Activated naive CD8-positive, alpha-beta T cell treated with anti-CD3 and anti-CD28 coated beads, Interleukin-2, amount 10 ng/mL, durations not matched to agents 7 days and 5 days (primary cell): ENCODE measurements at regions not wholly inside any gene's neighbourhood (a gene's known extent, or its start where the extent isn't known, plus 50 kb on each side); places are given as distances from the start of the nearest gene placed in this dataset.

Experiments
- ATAC-seq: fragments of 150-1000 bp; cut with Tn5 transposase; one replicate; pipeline ENCODE4 v1.10.0; 2021; ENCODE audit warnings: low read depth, moderate library complexity
- POLR2A ChIA-PET: fragments of 350-600 bp; sonication (Branson Sonifier 250); formaldehyde crosslinking; loops from one replicate; lab custom pipeline; 2021; ENCODE audit warnings: antibody characterized with exemption; lab: Charles Lee
- DNase-seq: peaks from one replicate; pipeline ENCODE4 v3.0.0; 2021
- H3K27ac Mint-ChIP-seq: one replicate; pipeline ENCODE4 v1.8.0; 2022; ENCODE audit warnings: mild to moderate bottlenecking, mixed read lengths
- H3K27me3 Mint-ChIP-seq: one replicate; pipeline ENCODE4 v1.8.0; 2022; ENCODE audit warnings: mild to moderate bottlenecking, moderate library complexity, mixed read lengths
- H3K36me3 Mint-ChIP-seq: one replicate; pipeline ENCODE4 v1.8.0; 2021; ENCODE audit warnings: mild to moderate bottlenecking, mixed read lengths
- H3K4me1 Mint-ChIP-seq: one replicate; pipeline ENCODE4 v1.8.0; 2021; ENCODE audit warnings: mixed read lengths
- H3K4me3 Mint-ChIP-seq: one replicate; pipeline ENCODE4 v1.8.0; 2022; ENCODE audit warnings: mild to moderate bottlenecking, moderate library complexity, mixed read lengths
- H3K9me3 Mint-ChIP-seq: one replicate; pipeline ENCODE4 v1.8.0; 2021; ENCODE audit warnings: mixed read lengths

DNA sequence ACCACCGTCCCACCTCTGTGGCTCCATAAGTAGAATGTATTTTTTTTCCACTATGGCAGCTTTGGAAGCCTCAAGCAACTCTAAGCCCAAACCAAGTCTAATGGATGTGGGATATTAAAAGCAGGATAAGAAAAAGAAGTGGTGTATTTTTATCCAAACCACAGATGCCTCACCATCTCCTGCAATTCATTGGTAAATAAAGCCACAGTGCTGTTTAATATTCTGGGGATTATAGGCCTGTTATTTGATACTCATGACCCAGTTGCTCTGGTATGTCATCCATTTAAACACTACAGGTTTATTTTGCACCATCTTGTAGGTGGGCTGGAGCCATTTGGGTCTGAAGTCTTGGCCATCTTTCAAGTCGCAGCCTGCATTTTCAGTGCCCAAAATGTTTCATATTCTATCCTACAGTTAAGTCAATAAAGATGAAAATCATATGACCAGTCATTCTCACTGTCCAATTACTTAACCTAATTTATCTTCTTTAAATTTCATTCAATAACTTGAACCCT lies 279.5 kb upstream of the EPHA4 start:
- H3K9me3 Mint-ChIP-seq: peaks cover 3% of the 10 kb centered on the region
- no peaks in the 10 kb centered on the region for H3K27me3 Mint-ChIP-seq
- H3K27ac Mint-ChIP-seq: no peak overlapping the region
- no peak for ATAC-seq
- H3K4me1 Mint-ChIP-seq: no peaks in the 10 kb centered on the region
- DNase-seq: no peak
- POLR2A ChIA-PET: no interaction called here
- H3K36me3 Mint-ChIP-seq: no peaks in the 10 kb centered on the region
- no peak overlapping the region for H3K4me3 Mint-ChIP-seq

DNA sequence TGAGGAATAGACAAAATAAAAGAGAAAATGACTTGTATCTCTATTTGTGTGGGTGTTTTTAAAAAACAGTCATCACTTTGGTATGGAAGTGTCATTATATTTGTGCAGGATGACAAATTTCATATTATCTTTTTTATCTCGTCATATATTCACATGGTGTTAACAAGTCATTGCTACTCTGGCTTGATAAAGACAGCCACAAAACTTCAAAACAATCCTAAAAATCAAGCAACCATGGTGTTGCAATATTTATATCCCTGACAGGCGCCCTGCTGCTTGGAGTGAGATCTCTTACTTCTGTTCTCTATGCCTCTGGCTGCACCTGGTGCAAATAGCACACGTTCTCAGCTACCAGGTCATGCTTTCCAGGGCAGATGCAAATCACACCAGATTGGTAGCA lies 278.0 kb upstream of the EPHA4 start:
- ATAC-seq (no peak), DNase-seq (no peak)
- H3K4me3 Mint-ChIP-seq: no peak overlapping the region
- peaks cover 2% of the 10 kb centered on the region for H3K9me3 Mint-ChIP-seq
- H3K27me3 Mint-ChIP-seq: no peaks in the 10 kb centered on the region
- no peaks in the 10 kb centered on the region for H3K36me3 Mint-ChIP-seq
- no peak overlapping the region for H3K27ac Mint-ChIP-seq
- POLR2A ChIA-PET: no interaction called here
- H3K4me1 Mint-ChIP-seq: no peaks in the 10 kb centered on the region

DNA sequence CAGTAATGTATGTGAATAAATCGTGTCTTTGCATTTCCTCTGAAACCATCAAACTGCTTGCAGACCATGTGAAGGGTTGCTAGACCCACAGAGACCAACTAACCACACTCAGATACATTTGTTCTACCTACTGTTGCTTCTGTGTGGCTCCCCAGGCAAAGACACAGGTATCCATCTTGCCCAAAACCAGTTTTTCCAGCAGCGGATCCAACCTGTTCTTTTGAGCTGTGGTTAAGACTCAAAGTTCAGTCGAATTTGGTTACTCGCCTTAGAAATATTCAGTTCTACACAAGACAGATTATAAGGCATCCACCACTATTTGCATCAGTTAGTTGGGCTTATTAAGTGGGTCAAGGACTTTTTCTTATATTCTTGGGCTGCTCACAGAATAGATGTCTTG lies 276.2 kb upstream of the EPHA4 start:
- Mint-ChIP-seq H3K4me1 (no peaks in the 10 kb centered on the region), H3K27ac (no peak overlapping the region), H3K4me3 (no peak overlapping the region), H3K9me3 (no peaks in the 10 kb centered on the region), H3K36me3 (no peaks in the 10 kb centered on the region), H3K27me3 (no peaks in the 10 kb centered on the region)
- POLR2A ChIA-PET: no interaction called here
- ATAC-seq: no peak
- DNase-seq: no peak

DNA sequence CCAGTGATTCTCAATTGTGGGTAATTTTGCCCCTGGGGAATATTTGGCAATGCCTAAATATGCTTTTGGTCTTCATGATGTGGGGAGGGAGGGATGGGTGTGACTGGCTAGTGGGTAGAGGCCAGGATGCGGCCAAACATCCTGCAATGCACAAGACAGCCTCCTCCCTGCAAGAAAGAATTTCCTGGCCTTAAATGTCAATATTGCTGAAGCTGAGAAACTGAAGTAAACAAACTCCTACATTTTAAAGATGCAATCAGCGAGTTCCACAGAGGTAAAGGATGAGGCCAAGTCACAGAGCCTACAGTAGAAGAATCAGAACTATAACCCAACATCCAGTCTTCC lies 272.9 kb upstream of the EPHA4 start:
- POLR2A ChIA-PET: no interaction called here
- no peak overlapping the region for H3K4me3 Mint-ChIP-seq
- no peaks in the 10 kb centered on the region for H3K36me3 Mint-ChIP-seq
- DNase-seq (no peak), ATAC-seq (no peak)
- no peaks in the 10 kb centered on the region for H3K9me3 Mint-ChIP-seq
- no peaks in the 10 kb centered on the region for H3K4me1 Mint-ChIP-seq
- H3K27me3 Mint-ChIP-seq: no peaks in the 10 kb centered on the region
- H3K27ac Mint-ChIP-seq: no peak overlapping the region

DNA sequence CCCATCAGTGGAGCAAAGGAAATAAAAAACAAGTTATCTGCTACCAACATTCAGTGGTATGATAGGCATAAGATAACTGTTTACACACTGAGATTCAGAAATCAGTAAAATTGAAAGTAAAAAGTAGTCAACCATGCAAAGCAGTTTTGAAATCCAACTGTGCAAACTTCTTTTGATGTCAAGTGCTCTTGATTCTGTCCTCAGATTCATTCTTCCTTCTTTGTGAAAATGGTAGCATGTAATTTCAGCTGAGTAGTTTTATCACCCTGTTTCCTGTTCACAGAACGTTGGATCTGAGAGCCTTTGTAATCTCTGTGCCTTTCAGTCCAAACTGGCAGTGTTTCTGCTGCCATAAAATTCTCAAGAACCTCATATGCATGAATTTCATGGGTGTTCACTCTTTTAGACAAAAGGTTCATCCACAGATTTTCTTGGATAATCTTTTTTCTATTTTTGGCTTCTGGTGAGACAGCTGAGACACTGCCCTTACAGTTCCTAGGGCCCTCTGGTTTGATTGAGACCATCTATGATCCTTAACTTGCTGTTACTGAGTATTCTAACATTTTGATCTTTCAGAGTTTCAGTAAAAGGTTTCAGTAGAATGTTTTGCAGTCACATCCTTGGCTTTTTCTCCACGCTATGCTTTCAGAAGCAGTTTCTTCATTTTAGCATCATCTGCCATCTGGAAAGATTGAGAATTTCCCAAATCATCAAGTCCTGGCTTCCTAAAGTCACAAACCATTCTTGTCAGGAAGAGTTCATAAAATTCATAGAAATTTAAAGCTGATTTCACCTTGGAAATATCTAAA lies 272.3 kb upstream of the EPHA4 start:
- Mint-ChIP-seq H3K4me3 (no peak overlapping the region), H3K36me3 (no peaks in the 10 kb centered on the region), H3K27me3 (no peaks in the 10 kb centered on the region), H3K4me1 (no peaks in the 10 kb centered on the region), H3K9me3 (no peaks in the 10 kb centered on the region), H3K27ac (no peak overlapping the region)
- DNase-seq (no peak), ATAC-seq (no peak)
- POLR2A ChIA-PET: no interaction called here

DNA sequence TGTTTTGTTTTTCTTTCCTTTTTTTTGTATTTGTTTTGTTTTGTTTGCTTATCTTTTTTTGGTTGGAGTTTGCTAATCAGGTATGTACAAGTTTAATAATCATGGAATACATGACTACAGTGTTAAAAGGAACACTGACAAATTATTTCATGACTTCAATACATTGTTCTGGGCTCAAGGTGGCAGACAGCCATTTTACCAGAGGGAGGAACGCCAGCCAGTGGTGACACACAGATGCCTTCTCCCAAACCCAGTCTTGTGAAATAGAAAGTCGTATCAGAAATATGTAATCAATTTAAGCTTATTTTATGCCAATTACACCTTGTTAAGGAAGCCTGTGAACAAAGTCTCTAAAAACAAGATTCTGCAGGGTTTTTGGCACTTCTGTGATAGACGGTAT lies 264.0 kb upstream of the EPHA4 start:
- Mint-ChIP-seq H3K4me3 (no peak overlapping the region), H3K9me3 (peaks cover 2% of the 10 kb centered on the region), H3K4me1 (no peaks in the 10 kb centered on the region), H3K27me3 (no peaks in the 10 kb centered on the region), H3K27ac (no peak overlapping the region), H3K36me3 (no peaks in the 10 kb centered on the region)
- ATAC-seq: no peak
- DNase-seq: no peak
- POLR2A ChIA-PET: no interaction called here

DNA sequence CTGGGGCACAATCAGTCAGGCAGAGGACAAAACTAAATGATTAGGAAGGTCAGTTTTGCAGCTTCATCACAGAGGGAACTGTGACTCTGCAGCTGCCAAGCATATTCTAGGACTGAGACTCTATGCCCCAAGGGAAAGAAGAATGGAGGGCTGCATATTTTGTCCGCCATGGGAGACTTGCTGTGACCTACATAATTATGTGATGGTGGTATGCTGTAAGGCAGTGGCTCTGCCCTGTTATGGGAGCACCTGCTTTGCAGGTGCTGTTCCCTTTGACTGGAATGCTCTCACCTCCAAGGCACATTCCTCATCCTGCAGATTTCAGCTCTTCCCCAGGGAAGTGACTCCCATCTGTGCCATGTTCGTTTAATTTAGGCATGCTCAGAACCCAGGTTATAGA lies 261.9 kb upstream of the EPHA4 start:
- Mint-ChIP-seq H3K4me1 (no peaks in the 10 kb centered on the region), H3K27ac (no peak overlapping the region)
- POLR2A ChIA-PET: no interaction called here

DNA sequence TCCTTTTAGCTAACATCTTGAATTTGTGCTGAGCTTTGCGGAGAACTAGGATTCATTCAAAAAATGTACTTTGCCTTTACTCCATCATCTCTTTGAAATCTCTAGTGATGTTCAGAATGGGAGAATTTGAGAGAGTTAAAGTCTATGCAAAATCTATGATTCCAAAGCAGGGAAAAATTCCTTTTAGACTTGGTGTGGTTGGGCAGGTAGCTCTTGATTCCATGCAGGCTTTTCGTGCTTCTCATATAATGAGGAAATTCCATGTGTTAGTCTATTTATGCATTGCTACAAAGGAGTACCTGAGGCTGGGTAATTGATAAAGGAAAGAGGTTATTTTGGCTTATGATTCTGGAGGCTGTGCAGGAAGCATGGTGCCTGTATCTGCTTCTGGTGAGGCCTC lies 258.9 kb upstream of the EPHA4 start:
- Mint-ChIP-seq H3K9me3 (peaks cover 2% of the 10 kb centered on the region), H3K36me3 (no peaks in the 10 kb centered on the region), H3K27me3 (no peaks in the 10 kb centered on the region), H3K27ac (no peak overlapping the region), H3K4me3 (no peak overlapping the region), H3K4me1 (no peaks in the 10 kb centered on the region)
- no peak for ATAC-seq
- DNase-seq: no peak
- POLR2A ChIA-PET: no interaction called here

More for the DNA sequence above, 261.9 kb upstream of the EPHA4 start:
- Mint-ChIP-seq H3K4me3 (no peak overlapping the region), H3K27me3 (no peaks in the 10 kb centered on the region), H3K36me3 (no peaks in the 10 kb centered on the region), H3K9me3 (peaks cover 2% of the 10 kb centered on the region)
- no peak for ATAC-seq
- DNase-seq: no peak

DNA sequence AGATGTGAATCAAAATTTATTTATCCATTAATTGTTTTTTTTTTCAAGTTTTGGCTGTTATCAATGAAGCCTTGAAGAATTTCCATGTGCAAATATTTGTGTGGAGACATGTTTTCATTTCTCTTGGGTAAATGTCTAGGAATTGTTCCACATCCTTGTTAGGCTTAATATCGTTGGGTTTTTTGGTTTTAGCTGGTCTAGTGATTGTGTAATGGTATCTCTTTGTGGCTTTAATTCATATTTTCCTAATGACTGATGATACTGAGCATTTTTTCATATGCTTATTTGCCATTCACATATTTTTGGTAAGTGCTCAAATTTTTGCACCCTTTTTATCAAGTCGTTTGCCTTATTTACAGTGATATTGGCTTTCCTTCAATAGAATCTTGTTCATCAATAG lies 250.3 kb upstream of the EPHA4 start:
- POLR2A ChIA-PET: no interaction called here
- DNase-seq: no peak
- no peak overlapping the region for H3K27ac Mint-ChIP-seq

DNA sequence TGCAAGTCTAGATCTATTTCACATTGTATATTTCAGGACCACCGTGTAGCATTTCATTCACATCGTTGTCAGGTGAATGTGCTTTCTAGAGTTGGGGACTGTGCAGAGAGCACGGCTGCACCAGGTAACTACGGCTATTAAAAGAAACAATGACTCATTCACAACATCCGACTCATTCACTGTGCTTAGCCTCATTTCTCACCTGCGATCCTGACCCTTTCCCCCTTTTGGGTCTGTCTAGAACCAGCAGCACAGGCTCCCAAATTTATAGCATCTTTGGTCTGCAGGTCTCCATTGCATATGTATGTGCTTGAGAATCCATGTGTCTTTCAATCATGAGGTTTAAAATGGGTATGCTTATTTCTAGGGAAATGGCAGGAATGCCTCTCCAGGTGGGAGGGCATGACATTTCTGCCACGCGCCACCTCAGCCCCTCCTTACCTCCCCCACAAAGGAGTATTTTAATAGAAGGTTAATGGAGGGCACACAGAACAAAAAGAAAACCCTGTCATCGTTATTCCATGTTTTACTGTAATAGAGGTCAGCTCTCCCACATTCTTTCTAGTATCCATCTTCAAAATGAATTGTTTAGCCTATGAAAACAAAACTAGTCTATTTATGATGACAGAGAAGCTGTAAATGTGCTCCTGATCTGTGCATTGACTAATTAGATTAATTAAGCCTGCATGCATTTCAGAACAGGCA lies 246.7 kb upstream of the EPHA4 start:
- Mint-ChIP-seq H3K36me3 (no peaks in the 10 kb centered on the region), H3K4me1 (no peaks in the 10 kb centered on the region), H3K9me3 (peaks cover 4% of the 10 kb centered on the region), H3K4me3 (no peak overlapping the region), H3K27ac (no peak overlapping the region), H3K27me3 (no peaks in the 10 kb centered on the region)
- ATAC-seq (no peak), DNase-seq (no peak)
- POLR2A ChIA-PET: no interaction called here

More for the DNA sequence above, 250.3 kb upstream of the EPHA4 start:
- ATAC-seq: no peak
- H3K4me1 Mint-ChIP-seq: no peaks in the 10 kb centered on the region
- H3K4me3 Mint-ChIP-seq: no peak overlapping the region
- no peaks in the 10 kb centered on the region for H3K27me3 Mint-ChIP-seq
- peaks cover 2% of the 10 kb centered on the region for H3K9me3 Mint-ChIP-seq
- no peaks in the 10 kb centered on the region for H3K36me3 Mint-ChIP-seq

DNA sequence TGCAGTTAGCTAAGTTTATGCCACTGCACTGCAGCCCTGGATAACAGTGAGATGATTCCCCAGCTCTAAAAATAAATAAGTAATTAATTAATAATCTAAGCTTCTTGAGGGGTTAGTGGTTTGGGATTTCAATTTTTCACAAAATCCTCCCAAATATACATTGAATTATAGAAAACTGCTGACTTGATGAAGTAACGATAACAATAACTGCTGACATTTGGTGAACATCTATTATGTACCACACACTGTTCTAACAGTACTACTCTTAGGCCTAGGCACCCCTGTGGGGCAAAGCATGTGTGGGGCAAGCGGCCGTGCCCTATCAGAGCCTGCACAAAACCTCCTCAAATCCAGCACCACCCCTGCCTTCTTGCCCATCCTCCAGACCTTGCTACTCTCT lies 245.8 kb upstream of the EPHA4 start:
- no peaks in the 10 kb centered on the region for H3K36me3 Mint-ChIP-seq
- DNase-seq (no peak), ATAC-seq (no peak)
- POLR2A ChIA-PET: no interaction called here
- H3K4me1 Mint-ChIP-seq: no peaks in the 10 kb centered on the region
- H3K9me3 Mint-ChIP-seq: peaks cover 4% of the 10 kb centered on the region
- H3K4me3 Mint-ChIP-seq: no peak overlapping the region
- no peak overlapping the region for H3K27ac Mint-ChIP-seq
- H3K27me3 Mint-ChIP-seq: no peaks in the 10 kb centered on the region

DNA sequence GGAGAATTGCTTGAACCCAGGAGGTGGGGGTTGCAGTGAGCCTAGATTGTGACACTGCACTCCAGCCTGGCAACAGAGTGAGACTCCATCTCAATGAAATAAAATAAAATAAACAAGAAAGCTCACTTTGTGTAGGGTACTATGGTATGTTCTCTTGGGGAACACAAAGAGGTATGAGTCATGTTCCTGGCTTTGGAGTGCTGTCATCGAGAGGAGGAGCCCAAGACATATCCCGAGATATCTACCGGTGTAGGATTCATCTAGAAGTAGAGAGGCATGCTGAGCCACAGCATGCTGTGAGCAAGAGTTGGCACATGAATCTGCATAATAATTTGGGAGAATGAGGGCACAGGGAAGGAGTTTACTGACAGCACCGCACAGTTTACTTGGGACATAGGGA lies 244.9 kb upstream of the EPHA4 start:
- peaks cover 4% of the 10 kb centered on the region for H3K9me3 Mint-ChIP-seq

DNA sequence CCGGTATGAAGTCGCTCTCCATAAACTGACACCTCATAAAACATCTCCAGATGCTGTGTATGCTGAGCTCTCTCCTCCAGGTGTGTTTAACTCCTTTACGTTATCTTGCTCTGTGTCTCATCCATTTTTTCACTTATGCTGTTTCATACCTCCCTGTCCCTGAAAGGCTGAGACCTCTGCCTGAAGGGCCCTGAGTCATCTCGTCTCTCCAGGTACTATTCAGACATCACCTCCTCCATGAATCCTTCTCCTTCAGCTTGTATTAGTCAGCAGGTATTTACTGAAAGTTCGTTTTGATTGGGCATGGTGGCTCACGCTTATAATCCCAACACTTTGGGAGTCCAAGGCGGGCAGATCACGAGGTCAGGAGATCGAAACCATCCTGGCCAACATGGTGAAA lies 244.5 kb upstream of the EPHA4 start:
- H3K36me3 Mint-ChIP-seq: no peaks in the 10 kb centered on the region
- ATAC-seq (no peak), DNase-seq (no peak)
- no peaks in the 10 kb centered on the region for H3K27me3 Mint-ChIP-seq
- H3K4me1 Mint-ChIP-seq: no peaks in the 10 kb centered on the region
- H3K27ac Mint-ChIP-seq: no peak overlapping the region
- no peak overlapping the region for H3K4me3 Mint-ChIP-seq
- POLR2A ChIA-PET: no interaction called here
- peaks cover 4% of the 10 kb centered on the region for H3K9me3 Mint-ChIP-seq

More for the DNA sequence above, 244.9 kb upstream of the EPHA4 start:
- DNase-seq: no peak
- ATAC-seq: no peak
- Mint-ChIP-seq H3K4me3 (no peak overlapping the region), H3K27ac (no peak overlapping the region), H3K4me1 (no peaks in the 10 kb centered on the region), H3K36me3 (no peaks in the 10 kb centered on the region), H3K27me3 (no peaks in the 10 kb centered on the region)
- POLR2A ChIA-PET: no interaction called here

DNA sequence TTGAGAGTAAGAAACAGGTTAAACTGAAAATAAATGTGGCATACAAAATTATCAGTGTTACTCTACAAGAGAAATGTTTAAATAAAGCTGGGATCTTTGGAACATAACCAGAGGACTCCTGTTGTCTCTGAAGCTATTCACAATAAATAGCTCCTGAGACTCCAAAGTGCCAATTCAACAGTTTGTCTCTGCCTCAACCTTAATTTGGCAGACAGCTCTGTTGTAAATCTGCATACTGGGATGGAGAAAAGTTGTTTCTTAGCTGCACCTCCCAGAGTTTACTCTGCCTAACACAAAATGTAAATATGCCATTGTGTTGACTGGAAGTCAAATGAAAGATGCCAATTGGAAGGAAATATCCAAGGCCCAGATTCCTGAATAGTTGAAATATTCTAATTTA lies 238.5 kb upstream of the EPHA4 start:
- Mint-ChIP-seq H3K27me3 (no peaks in the 10 kb centered on the region), H3K9me3 (peaks cover 3% of the 10 kb centered on the region), H3K27ac (no peak overlapping the region), H3K4me3 (no peak overlapping the region), H3K4me1 (no peaks in the 10 kb centered on the region), H3K36me3 (no peaks in the 10 kb centered on the region)
- no peak for ATAC-seq
- no peak for DNase-seq
- POLR2A ChIA-PET: no interaction called here
